ENCODE measurements at regions not wholly inside any gene's neighbourhood (a gene's known extent, or its start where the extent isn't known, plus 50 kb on each side); places are given as distances from the start of the nearest gene placed in this dataset.
"Not testable (repeated sequence)": the region's sequence is repeated elsewhere in the genome, so short reads cannot be mapped to it uniquely, and the experiment has no call there.

DNA sequence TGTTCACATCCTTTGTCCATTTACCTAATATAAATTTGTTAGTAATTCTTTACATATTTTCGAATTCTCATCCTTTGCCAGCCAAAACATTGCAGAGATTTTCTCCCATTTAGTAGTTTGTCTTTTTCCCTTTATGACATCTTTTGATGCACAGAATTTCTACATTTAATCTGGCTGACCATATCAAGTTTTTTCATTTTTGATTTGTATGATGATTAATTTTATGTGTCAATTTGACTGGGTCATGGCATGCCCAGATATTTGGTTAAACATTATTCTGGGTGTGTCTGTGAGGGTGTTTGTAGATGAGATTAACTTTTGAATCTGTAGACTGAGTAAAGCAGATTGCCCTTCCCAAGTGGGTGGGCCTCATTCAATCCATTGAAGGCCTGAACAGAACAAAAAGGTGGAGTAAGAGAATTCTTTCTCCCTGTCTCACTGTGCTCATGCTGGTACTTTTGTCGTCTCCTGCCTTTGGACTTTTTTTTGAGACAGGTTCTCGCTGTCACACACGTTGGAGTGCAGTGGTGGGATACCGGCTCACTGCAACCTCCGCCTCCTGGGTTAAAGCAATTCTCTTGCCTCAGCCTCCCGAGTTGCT is 72.1 kb upstream of the EPB41L1 start:
- WGBS, 2 donors, result 83 to 88% methylated on average over 7 of the region's 7 CpGs
- Histone ChIP-seq H3K27ac (no peak overlapping the region), H3K36me3 (no peaks in the 10 kb centered on the region), H3K9me3 (no peaks in the 10 kb centered on the region), H3K4me3 (no peak overlapping the region), H3K4me1 (peaks cover 0 to 3% (median 0%) of the 10 kb centered on the region in 4 donors), H3K27me3 (peaks cover 0 to 5% of the 10 kb centered on the region in 2 donors)
- TF ChIP-seq POLR2A (IDR thresholded peaks at IDR 0.05) (no peak), EP300 (IDR thresholded peaks at IDR 0.05) (no peak)
- TF ChIP-seq, protein P1, sequence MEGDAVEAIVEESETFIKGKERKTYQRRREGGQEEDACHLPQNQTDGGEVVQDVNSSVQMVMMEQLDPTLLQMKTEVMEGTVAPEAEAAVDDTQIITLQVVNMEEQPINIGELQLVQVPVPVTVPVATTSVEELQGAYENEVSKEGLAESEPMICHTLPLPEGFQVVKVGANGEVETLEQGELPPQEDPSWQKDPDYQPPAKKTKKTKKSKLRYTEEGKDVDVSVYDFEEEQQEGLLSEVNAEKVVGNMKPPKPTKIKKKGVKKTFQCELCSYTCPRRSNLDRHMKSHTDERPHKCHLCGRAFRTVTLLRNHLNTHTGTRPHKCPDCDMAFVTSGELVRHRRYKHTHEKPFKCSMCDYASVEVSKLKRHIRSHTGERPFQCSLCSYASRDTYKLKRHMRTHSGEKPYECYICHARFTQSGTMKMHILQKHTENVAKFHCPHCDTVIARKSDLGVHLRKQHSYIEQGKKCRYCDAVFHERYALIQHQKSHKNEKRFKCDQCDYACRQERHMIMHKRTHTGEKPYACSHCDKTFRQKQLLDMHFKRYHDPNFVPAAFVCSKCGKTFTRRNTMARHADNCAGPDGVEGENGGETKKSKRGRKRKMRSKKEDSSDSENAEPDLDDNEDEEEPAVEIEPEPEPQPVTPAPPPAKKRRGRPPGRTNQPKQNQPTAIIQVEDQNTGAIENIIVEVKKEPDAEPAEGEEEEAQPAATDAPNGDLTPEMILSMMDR (IDR thresholded peaks at IDR 0.05), result no peak
- DNase-seq (ENCODE audit: low spot score in 2 of 2), result no peak

DNA sequence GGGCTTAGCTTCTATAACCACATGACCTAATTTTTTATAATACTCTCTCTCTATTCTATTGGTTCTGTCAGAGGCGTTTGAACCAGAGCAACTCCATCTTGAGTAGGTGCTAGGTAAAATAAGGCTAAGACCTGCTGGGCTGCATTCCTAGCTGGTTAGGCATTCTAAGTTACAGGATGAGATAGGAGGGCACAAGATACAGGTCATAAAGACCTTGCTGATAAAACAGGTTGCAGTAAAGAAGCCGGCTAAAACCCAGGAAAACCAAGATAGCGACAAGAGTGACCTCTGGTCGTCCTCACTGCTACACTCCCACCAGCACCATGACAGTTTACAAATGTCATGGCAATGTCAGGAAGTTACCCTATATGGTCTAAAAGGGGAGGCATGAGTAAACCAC is 71.3 kb upstream of the EPB41L1 start:
- DNase-seq (ENCODE audit: low spot score in 2 of 2); H3K4me1 ChIP-seq; H3K4me3 ChIP-seq; H3K36me3 ChIP-seq; H3K27me3 ChIP-seq; H3K27ac ChIP-seq; H3K9me3 ChIP-seq: not testable (repeated sequence)
- WGBS, 2 donors, result 83 to 85% methylated on average over 4 of the region's 4 CpGs

DNA sequence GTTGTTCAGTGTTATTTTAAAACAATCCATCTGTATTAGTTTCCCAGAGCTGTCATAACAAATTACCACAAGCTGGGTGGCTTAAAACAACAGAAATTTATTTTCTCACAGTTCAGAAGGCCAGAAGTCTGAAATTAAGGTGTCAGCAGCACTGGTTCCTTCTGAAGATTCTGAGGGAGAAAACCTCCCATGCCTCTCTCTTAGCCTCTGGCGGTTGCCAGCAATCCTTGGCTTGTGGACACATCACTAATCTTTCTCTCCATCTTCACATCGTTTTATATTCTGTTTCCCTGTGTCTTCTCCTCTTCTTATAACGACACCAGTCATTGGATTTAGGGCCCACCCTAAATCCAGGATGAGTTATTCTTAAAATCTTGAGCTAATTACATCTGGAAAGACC is 70.2 kb upstream of the EPB41L1 start:
- Histone ChIP-seq H3K4me1 (peaks cover 0 to 3% (median 0%) of the 10 kb centered on the region in 4 donors), H3K4me3 (no peak overlapping the region), H3K9me3 (no peaks in the 10 kb centered on the region), H3K27me3 (no peaks in the 10 kb centered on the region), H3K36me3 (no peaks in the 10 kb centered on the region), H3K27ac (no peak overlapping the region)
- WGBS, 2 donors, result 91% methylated on average over 3 of the region's 3 CpGs
- TF ChIP-seq EP300 (IDR thresholded peaks at IDR 0.05), result no peak
- no peak for TF ChIP-seq POLR2A (IDR thresholded peaks at IDR 0.05)
- TF ChIP-seq, protein P1 (IDR thresholded peaks at IDR 0.05), result no peak
- no peak for DNase-seq (ENCODE audit: low spot score in 2 of 2)

DNA sequence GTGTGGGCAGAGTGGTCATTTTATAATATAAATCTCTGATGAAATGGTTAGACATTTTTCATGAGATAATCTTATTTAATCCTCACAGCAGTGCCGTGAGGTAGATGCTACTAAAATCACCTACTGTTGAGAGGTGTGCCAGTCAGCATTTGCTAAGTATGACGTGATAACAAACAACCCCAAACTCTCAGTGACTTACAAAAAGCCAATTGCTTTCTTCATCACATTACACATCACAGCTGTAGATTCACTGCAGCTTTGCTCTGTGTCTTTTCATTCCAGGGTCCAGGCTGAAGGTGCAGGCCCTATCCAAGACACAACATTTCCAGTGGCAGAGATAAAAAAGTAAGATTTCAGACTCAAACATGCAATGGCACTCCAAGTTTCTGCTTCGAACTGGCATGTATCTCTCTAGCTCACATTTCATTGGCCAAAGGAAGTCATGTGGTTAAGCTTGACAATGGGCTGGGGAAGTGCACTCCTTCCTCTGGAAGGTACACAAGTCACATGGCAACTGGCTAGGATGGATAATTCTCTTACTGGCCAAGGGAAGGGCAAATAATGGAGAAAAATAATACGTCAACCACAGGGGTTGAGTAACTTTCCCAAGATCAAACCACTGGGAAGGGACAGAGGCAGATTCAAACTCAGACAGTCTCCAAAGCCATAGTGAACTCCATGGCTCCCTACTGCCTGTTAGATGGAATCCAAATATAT is 69.5 kb upstream of the EPB41L1 start:
- H3K4me1 ChIP-seq, result peaks cover 0 to 3% (median 0%) of the 10 kb centered on the region in 4 donors
- no peak overlapping the region for H3K4me3 ChIP-seq
- H3K36me3 ChIP-seq, result no peaks in the 10 kb centered on the region
- 73 to 86% methylated on average over 4 of the region's 4 CpGs for WGBS, 2 donors
- no peaks in the 10 kb centered on the region for H3K27me3 ChIP-seq
- TF ChIP-seq, protein P1 (IDR thresholded peaks at IDR 0.05), result no peak
- TF ChIP-seq POLR2A (IDR thresholded peaks at IDR 0.05) (no peak), EP300 (IDR thresholded peaks at IDR 0.05) (no peak)
- no peak for DNase-seq (ENCODE audit: low spot score in 2 of 2)
- no peak overlapping the region for H3K27ac ChIP-seq
- H3K9me3 ChIP-seq, result no peaks in the 10 kb centered on the region

DNA sequence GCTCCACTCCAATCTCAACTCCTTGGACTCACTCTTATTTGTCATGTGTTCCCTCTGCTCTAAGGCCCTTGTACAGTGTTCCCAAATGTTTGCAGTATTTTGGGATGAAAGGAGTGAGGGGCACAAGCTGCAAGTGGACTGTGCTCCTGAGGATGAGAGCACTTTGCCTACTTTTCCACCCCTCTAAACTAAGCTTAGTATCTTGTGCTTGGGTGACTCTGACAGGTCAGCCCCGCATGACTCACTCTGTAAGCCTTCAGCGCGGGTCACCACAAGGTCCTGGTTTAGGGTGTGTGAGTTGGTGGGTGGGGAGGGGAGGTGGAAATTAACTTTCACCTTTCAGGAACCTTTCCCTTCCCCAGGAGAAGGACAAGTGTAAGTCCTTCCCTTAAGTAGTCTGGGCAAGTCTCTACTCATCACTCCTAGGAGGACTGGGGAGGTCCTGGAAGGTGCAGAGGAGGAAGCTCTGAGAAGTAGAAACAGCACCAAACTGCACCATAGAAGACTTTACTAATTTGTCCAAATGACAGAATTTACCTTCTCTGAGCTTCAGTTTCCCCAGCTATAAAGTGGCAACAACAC is 68.8 kb upstream of the EPB41L1 start:
- 43 to 61% methylated on average over 1 to 3 of the region's 3 CpGs for WGBS, 2 donors
- no peak overlapping the region for H3K4me3 ChIP-seq
- H3K27ac ChIP-seq, result peak overlapping the region in 1 of 4 donors; percentile 12
- H3K4me1 ChIP-seq, result peaks cover 0 to 3% (median 0%) of the 10 kb centered on the region in 4 donors
- H3K9me3 ChIP-seq, result no peaks in the 10 kb centered on the region
- TF ChIP-seq EP300 (IDR thresholded peaks at IDR 0.05) (no peak), POLR2A (IDR thresholded peaks at IDR 0.05) (no peak)
- TF ChIP-seq, protein P1 (IDR thresholded peaks at IDR 0.05), result no peak
- H3K36me3 ChIP-seq, result no peaks in the 10 kb centered on the region
- H3K27me3 ChIP-seq, result no peaks in the 10 kb centered on the region
- DNase-seq (ENCODE audit: low spot score in 2 of 2), result no peak
